GM21723 (cell line): ENCODE measurements at regions not wholly inside any gene's neighbourhood (a gene's known extent, or its start where the extent isn't known, plus 50 kb on each side); places are given as distances from the start of the nearest gene placed in this dataset.
"Not testable (repeated sequence)": the region's sequence is repeated elsewhere in the genome, so short reads cannot be mapped to it uniquely, and the experiment has no call there.

Experiments used
- ATAC-seq: cut with Tn5 transposase; IDR thresholded peaks from one replicate; pipeline ENCODE4 v1.9.1; 2021; ENCODE audit warnings: mild to moderate bottlenecking, moderate library complexity; ENCODE audit not compliant: unreplicated experiment

DNA sequence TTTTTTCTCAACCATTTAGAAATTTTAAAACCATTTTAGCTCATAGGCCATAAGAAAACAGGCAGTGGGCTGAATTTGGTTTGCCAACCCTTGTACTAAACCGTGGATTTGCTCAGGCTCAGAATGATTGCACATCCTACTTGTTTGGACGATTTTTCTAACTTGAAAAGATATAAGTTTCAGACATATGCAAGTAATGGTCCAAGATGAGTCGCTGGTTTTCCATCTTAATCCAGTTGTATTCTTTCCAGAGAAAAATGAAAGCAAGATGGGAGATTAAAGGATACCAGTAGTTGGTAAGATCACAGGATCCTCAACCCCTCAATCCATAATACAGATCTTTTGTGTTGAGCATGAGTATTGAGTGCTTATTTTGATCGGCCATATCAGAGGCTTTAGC lies 250.9 kb downstream of the TINAG start:
- no peak for ATAC-seq

DNA sequence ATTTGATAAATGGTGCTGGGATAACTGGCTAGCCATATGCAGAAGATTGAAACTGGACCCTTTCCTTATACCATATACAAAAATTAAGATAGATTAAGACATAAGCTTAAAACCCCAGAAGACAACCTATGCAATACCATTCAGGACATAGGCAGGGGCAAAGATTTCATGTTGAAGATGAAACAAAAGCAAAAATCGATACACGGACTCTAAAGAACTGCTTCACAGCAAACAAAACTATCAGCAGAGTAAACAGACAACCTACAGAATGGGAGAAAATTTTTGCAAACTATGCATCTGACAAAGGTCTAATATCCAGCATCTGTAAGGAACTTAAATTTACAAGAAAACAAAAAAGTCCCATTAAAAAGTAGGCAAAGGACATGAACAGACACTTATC lies 255.9 kb downstream of the TINAG start:
- ATAC-seq: not testable (repeated sequence)

DNA sequence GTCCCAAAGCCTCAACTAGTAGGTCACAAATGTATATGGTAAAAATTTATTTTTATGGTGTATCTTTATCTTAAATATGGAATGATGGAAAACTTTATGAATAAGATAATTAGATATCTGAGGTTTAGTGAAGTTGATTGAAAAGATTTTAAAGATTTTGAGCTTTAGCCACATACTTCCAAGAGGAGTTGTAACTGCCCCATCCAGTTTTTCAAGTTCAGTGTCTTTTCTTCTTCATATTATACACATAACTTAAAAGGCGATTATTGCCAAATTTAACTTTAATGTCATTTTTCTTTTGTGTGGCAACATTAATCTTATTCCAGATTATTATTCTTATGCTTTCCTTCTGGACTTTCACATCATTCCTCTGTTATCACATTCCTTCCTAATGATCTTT lies 266.4 kb downstream of the TINAG start:
- ATAC-seq: no peak

DNA sequence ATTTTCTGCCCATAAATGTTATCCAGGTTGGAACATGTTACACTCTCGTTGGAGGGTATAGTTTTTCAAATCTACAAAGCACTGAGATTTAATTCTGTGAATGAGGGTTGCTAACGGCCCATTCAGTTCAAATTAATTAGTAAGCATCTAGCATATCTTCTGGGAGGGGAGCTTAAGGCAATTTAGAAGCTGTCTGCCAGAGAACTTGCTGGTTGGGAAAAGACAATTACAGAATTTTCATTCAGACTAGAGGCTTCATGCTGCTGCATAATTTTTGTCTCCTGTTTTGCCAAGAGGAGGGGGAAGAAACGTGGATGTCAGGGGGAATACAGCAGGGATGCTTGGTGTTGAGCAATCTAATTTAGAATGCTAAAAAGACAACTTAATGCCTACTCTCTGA lies 268.3 kb upstream of the FAM83B start:
- no peak for ATAC-seq

DNA sequence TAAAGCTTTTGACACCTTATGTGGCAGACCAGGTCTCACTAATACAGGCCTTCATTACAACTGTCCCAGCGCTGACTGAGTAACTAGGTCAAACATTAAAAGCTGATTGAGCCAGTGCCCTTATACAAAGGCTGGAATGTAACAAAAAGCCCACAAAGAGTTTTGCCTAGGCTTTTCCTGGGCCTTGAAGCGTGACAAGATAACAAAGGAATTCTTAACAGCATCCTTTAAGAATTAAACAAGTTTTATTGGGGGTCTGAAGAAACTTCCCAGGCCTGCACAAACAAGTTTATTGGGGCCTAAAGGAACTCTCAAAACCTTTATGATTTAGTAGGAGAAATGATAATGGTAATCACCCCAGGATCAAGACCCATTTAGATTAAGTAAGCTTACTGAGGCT lies 267.6 kb upstream of the FAM83B start:
- no peak for ATAC-seq

DNA sequence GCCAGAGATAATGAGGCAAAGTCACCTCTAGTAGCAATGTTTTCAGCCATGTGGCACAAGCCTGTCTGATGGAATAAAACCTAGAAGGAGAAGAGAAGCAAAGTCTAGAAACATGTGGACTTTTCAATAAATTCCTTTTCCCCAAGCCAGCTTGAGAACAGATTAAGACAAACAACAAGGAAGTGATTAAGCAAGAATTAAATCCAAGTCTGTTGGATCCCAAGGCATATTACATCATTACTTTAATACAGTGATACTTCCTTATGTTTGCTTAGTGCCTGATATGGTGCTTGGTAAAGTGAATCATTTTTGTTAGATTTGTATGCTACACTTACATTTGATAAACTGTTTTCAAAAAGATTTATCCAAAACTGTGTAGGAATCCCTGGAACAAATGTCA lies 260.3 kb upstream of the FAM83B start:
- no peak for ATAC-seq

DNA sequence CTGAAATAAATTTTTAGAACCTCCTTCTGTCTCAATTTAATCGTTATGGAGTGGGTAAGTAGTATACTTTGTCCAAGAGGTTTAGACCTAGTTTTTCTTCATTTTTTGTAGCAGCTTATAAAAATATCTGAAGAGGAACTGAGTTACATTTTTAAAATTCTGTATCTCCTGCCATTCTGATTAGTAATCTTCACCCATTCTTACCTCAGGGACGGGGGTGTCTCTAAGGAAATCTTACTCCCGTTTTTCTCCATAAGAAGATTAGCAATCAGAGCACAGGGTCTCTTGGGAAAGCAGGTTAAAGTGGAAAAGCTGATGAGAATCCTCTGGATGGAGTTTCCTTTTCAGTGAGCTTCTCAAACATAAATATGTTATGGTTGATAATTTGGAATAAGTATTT lies 259.3 kb upstream of the FAM83B start:
- no peak for ATAC-seq

DNA sequence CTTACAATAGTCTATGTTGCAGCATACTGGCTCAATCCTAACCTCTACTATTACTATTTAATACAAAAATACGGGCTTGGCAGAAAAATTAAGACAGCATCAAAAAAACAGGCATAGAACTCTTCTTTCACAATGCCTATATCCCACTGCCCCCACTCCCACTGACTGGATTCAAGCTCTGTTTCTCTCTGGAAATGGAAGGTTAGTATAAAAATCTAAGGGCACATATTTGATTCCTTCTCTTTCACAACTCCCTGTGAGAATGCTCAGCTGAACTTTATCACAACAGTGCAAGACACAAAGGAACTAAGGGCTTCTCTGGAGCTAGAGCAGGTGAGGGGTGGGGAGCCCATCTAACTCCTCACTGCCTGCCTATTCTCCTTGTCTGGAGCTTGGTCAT lies 258.4 kb upstream of the FAM83B start:
- no peak for ATAC-seq

DNA sequence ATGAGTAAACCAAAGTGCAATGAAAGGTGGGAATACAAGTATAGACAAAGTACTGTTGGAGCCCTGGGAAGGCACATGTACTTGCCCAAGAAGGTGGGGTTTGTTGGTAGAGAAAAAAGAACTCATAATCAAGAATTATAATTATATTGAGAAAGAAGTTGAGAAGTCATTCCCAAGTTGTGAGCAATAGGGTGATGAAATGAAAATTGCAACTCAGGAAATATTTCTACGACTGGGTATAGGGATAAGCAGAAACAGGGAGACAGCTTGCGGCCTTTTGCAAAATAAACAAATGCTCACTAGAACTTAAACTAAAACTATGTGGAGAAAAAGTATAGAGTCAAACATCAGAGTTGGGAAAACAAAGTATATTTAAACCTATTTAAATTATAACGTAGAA lies 250.7 kb upstream of the FAM83B start:
- no peak for ATAC-seq

DNA sequence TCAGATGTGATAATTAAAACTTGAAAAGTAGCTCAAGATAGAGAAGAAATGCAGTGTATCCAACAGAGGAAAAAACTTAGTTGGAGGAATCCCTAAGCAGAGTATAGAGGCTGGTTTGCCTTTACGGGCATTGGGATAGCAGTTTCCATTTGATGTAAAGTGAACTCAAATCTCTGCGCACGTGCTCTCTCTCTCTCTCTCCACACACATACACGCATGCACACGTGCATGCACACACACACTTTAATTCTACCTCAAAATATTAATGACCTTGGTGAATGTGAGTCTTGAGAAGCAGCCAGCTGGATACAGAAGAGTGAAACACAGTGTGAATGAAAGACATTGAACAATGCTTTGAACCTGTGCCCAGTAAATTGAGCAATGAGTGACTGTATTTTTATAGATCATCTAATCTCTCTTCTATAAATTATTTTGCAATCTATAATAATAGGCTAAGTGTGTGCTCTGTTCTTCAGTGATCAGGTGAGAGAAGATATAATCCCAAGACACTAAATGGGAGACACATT lies 247.7 kb upstream of the FAM83B start:
- ATAC-seq: no peak

DNA sequence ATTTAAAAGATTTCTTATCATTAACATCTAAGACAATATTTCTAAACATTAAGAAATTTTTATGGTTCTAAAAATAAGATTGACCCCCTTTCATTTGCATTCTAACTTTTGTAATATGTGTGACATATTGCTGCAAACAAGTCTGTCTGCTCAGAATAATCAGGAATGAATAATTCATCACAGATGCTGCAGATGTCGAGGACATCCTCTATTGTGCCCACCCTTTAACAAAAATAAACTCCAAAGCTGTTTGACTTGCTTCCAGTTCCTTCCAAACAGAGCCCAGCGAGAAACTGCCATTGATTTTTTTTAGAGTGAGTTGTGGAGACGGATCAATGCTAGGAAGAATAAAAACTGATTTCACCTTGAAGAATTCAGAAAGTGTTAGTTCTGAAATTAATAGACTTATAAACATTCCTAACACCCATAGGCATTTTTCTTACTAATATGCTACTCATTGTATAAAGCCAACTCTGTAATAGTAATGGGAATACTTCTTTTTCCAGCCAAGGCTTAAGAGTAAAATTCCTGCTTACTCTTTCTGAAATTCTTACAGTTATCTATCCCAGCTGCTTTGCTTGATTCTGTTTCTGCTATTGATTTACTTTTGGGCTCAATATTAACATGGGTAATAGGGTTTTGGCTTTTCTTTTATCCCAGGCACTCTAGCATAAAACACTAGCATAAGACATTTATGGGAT lies 244.8 kb upstream of the FAM83B start:
- ATAC-seq: no peak

DNA sequence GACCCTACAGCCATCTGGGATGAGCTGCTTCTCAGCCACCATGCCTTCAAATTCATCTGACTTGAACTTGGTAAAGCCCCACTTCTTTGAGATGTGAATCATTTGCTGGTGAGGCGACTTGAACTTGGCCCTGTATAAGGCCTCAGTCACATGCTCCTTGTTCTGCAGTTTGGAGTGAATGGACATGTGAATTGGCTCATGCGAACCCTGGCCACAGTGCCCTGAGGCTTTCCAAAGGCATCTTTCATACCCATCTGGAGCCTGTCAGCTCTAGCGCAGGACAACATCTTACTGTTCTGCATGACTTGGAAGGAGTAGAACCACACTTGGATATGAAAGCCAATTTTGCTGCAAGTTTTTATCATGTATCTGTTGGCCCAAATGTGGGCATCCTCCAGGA lies 244.0 kb upstream of the FAM83B start:
- no peak for ATAC-seq

DNA sequence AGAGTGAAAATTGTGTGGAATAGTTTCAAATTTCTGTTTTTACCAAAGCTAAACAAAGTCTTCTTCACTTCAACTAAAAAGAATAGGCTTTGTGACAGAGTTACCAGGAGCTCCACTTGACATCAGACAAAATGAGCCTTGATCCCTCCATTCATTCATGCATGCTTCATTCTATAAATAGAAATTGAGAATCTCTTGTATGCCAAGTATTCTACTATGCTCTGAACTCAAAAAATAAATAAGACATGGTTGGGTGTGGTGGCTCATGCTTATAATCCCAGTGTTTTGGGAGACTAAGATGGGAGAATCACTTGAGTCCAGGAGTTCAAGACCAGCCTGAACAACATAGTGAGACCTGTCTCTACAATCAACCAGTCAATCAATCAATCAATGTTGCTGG lies 236.6 kb upstream of the FAM83B start:
- no peak for ATAC-seq

DNA sequence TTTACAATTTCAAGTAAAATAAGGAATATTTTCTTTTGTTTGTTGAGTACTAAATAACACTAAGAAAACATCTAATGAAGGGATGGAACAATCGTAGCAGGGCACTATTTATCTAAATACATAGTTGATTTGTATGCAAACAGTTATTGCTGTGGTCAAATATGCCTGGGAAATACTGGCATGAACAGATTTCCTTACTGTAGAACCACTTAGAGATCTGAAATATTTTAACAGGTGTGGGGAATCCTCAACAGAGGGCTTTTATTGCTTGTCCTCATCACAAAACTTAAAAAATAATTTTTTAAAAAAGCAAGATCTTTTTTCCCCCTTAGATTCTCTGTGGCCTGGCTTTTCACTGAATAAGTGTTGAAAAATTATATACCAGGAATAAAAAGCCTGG lies 233.0 kb upstream of the FAM83B start:
- ATAC-seq: no peak

DNA sequence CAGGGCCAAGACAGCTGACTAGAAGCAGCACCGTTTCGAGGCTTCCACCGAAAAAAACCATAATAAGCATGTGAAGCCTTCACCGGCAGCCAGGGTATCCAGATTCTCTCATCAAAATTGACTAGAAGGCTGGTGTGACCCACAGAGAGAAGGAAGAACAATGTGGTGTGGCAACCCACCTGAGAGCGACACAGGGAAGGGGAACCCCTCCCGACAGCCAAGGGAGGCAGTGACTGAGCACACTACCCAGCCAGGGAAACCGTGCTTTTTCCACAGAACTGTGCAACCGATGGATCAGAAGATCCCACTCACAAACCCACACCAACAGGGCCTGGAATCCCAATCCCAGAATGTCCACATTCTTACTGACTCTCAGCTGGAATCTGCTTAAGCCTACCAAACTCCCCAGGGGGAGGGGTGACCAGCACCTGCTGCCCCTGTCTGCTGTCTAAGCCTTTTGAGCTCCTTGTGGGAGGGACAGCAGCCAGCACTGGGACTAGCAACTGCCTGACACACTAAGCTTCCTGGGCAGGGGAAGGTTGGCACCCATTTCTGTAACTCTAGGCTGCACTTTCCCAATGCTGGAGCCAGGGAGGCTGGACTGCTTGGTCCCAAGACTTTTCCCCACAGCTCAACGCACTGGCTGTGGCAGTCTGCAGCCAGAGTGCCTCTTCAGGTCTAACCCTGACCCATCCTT lies 231.9 kb upstream of the FAM83B start:
- ATAC-seq: no peak

DNA sequence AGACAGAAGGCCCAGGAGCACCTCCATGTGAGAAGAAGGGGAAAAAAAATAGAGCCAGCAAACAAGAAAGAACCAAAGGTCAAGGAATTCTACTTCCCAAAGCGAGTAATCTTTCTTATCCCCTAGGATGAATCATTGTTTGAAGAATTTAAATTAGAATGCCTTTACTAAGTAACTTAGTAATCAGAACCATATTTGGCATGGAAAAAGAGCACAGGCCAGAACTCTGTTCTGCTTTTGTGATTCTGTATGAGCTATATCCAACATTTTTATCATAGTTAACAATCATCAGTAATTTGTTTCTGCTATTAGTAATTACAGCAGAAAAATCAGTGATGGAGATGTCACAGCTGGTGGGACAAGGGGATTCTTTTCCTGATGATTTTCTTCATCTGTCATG lies 228.8 kb upstream of the FAM83B start:
- ATAC-seq: no peak

DNA sequence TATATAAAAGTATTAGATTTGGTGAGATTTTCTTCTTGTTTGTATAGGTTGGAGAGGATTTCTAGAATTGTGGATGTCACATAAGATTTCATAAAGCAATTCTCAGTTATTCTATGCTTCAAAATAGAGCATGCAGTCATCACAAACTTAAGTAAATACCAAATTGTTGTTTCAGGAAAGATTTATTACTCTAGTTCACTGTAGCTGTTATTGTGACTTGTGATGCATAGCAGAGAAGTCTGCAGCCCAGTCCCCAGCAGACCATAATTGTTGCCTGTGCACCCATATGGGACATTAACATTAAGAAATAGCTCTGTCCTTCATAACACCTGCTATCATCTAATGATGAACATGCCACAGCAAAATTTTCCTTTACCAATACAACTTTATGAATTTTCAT lies 228.0 kb upstream of the FAM83B start:
- ATAC-seq: no peak

DNA sequence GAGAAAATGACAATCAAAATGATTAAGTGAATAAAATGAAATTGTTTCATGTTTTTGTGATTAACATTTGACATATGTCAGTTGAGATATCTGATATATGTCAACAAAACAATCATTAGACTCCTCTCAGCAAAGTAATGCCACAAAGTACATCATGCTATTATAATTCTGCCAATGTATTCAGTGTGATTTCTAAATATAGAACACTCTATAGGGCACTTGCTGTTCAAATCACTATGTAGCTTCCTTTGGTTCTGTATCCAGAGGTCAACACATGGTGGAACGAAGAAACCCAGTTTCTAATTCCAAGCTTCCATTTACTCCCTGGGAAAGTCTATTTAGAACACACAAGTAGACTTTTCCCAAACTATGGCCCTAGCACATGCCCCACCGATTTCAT lies 227.5 kb upstream of the FAM83B start:
- ATAC-seq: no peak

DNA sequence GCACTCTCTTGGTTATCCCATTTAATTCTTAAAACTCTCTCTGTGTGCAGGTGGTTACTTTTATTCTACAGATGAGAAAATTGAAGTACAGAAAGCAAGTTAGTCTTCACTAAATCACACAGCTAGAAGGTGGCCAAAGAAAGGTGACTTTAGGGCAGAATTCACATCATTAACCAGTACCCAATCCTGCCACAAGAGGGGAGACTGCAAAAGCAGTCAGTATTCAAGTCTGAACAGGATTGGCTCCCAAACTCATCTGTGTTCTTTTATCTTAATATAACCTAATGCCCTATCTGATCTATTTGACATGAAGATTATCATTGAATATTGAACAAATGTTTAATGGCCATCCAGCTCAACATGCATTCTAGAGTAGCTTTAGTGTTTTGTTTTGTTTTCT lies 225.3 kb upstream of the FAM83B start:
- ATAC-seq: peak; percentile 77

DNA sequence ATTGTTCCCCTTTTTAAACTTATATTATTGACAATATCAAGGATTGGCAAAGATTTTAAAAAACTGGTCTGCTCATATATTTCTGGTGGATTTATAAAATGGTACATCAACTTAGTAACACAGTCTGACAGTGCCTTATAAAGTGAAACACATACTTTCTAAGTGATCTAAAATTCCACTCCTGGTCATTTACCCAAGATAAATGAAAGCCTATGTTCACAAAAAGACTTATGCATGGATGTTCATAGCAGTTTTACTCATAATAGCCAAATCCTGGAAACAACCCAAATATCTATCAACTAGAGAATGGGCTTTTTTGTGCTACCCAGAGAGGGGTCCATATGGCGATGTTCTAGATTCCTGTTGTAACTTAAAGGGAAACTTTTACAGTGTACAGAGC lies 222.4 kb upstream of the FAM83B start:
- ATAC-seq: no peak

DNA sequence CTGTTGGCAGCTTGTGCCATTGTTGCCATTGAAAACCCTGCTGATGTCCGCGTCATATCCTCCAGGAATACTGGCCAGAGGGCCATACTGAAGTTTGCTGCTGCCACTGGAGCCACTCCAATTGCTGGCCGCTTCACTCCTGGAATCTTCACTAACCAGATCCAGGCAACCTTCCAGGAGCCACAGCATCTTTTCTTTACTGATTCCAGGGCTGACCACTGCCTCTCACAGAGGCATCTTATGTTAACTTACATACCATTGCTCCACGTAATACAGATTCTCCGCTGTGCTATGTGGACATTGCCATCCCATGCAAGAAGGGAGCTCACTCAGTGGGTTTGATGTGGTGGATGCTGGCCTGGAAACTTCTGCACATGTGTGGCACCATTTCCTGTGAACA lies 221.8 kb upstream of the FAM83B start:
- ATAC-seq: no peak

DNA sequence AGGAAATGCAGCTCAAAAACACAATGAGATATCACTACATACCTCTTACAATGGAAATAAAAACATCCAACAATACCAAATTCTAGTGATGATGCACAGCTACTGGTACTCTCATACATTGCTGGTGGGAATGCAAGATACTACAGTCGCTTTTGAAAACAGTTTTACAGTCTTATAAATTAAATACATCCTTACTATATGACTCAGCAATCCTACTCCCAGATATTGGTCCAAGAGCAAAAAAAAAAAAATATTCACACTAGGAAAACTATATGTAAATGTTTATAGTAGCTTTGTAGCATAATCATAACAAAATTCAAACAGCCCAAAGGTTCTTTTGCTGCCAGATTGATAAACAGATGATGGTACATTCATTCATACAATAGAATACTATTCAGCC lies 217.4 kb upstream of the FAM83B start:
- no peak for ATAC-seq
